Activated CD8-positive, alpha-beta memory T cell treated with anti-CD3 and anti-CD28 coated beads for 36 hours (primary cell): ENCODE measurements at regions not wholly inside any gene's neighbourhood (a gene's known extent, or its start where the extent isn't known, plus 50 kb on each side); places are given as distances from the start of the nearest gene placed in this dataset.
"Not testable (repeated sequence)": the region's sequence is repeated elsewhere in the genome, so short reads cannot be mapped to it uniquely, and the experiment has no call there.

Experiments used
- CTCF ChIA-PET: fragments of 350-600 bp; sonication (Branson Sonifier 250); formaldehyde crosslinking; loops from one replicate; lab custom pipeline; 2021; ENCODE audit warnings: antibody characterized with exemption; lab: Charles Lee
- POLR2A ChIA-PET: fragments of 350-600 bp; sonication (Branson Sonifier 250); formaldehyde crosslinking; loops from one replicate; lab custom pipeline; 2021; ENCODE audit warnings: antibody characterized with exemption; lab: Charles Lee

DNA sequence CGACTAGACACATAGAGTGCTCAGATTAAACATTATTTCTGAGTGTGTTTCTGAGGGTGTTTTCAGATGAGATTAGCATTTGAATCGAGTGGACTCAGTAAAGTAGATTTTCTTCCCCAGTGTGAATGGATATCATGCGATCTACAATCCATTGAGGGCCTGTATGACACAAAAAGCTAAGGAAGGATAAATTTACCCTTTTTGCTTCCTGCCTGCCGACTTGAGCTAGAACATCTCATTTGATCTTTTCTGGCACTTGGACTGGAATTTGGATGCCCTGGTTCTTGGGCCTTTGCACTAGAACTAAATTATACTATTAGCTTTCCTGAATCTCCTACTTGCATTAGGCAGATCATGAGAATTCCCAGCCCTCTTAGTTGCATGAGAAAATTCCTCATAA, 675.8 kb downstream of the DOK5 start:
- CTCF ChIA-PET, result no interaction called here
- POLR2A ChIA-PET, result no interaction called here

DNA sequence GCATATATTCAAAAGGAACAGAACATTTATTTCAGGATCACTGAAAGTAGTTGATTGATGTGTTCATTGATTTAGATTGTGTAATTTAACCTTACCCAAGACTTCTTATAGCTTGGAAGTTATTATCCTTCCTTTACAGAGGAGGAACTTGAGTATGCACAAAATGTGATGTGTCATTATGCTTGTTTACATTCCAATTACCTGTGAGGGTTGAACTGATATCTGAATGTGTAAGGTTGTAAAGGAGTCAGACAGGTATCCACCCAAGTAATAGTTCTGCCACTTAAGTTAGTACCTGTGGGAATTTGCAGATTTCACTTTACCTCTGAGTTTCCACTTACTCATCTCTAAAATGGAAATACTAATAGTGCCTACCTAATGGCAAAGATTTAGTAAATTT, 668.2 kb downstream of the DOK5 start:
- CTCF ChIA-PET, result no interaction called here

DNA sequence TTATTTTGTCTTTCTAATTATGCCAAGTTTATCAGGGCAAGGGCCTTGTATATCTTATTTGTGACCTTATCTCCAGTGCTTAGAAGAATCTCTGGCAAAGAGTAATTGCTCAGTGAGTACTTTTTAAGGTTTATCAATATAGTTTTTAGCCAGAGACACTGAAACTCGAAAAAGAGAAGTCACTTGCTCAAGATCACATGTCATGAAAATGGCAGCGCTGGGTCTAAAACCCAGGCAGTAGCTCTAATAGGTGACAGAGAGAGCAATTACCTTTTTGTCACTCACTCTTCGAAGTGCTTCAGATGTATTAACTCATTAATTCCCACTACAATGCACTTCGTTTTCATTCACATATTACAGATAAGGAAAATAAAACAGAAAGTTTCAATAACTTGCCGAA, 667.5 kb downstream of the DOK5 start:
- ChIA-PET POLR2A (no interaction called here), CTCF (no interaction called here)

More for the DNA sequence above, 668.2 kb downstream of the DOK5 start:
- POLR2A ChIA-PET, result no interaction called here

DNA sequence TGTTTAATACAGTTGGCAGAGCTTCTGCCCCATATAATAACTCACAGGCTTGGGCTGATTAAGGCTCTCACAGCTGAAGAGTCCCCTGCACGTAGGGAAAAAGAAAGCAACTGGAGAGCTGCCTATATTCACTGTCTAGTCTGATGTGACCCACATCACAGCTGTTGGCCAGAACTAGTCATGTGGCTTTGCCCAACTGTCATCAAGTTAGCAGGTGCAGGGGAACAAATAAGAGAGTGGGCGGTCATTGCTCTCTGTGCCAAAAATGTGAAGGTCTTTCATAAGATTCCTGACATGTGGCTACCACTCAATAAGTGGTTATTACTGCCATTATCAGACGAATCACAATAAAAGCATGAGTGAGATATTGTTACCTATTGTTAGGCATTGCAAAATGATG, 665.2 kb downstream of the DOK5 start:
- POLR2A ChIA-PET, result no interaction called here
- CTCF ChIA-PET, result no interaction called here

DNA sequence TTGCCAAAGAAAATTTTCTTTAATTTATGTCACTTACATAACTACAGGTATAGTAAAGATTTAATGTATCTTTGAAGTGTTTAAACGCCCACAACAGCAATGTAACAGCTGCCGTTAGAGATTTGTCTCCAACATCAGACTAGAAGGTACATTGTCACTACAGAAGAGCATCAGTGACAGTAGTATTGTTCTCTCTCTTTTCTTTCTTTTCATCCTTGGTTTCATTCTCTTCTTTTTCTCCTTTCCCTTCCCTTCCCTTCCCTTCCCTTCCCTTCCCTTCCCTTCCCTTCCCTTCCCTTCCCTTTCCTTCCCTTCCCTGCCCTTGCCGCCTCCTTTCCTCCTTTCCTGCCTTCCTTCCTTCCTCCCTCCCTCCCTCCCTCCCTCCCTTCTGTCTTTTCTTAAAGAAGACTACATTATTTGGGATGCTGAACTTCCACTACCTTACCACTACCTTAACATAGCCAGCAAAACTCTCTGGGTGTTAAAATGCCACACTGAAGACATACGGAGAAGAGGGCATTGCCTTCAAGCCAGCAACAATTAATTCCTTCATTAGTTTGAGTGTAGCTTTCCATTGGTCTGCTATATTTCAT, 663.9 kb downstream of the DOK5 start:
- POLR2A ChIA-PET, result no interaction called here
- CTCF ChIA-PET, result no interaction called here

DNA sequence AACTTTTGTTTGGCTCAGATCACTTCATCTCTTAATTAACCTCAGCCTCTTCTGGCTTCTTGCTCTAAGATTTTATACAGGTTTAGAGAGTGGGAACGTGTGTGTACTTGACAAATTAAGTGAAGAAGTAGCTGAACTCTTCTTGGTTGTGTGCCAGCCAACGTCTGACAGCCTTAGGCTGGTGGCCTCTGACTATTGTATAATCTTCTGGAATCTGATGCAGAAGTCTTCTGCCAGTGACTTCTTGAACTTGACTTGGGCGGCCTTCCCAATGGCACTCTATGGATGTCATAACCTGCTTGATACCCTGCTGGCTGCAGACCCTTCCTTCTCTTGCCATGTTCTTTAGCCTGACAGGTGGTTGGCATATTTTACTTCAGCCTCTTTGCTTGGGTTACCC, 660.5 kb downstream of the DOK5 start:
- ChIA-PET CTCF (no interaction called here), POLR2A (no interaction called here)

DNA sequence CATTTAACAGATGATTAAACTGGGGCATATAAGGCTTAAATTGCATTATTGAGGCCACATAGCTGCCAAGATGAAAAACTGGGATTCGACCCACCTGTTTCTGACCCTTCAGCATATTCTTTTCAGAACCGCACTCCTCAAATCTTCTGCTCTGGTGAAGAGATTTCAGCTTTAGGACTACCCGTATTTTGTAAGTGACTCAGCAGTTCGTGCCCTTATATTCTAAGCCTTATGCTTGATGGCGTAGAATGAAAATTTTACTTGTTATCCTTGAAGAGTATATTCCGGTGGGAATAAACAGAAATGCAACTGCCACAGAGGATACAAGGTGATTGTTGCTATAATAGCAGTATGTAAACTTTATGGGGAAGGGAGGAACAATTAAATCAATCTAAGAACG, 657.1 kb downstream of the DOK5 start:
- ChIA-PET POLR2A (no interaction called here), CTCF (no interaction called here)

DNA sequence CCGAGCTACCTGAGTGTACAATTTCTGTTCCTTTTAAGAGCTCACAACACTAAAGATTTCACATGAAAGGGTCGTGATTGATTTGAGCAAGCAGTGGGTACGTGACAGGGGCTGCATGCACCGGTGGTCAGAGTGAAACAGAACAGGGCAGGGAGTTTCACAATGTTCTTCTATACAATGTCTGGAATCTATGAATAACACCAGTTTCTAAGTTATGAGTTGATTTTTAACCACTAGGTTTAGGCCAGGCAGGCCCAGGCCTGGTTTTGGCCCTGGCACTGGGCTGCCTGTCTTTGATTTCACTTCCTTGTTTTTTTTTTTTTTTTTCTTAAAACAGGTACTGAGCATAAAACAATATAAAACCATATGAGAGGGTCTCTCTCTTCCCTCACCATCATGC, 642.2 kb downstream of the DOK5 start:
- CTCF ChIA-PET, POLR2A ChIA-PET: not testable (repeated sequence)

DNA sequence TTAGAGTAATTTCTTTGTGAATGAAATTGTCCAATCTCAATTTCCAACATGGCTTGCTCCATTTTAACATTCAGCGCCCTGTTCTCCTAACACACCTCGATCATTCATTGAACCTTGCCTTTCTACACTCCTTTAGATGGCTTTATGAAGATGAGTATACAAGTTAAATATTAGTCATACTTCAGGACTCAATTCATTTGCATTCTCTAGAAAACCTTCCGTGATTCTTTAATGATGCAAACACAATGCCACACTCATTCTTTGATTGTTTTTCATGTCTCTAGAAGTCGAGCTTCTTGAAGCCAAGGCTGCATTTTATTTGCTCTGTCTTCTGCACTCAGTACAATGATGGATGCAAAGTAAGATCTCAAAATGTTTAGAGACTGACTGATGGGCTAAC, 641.2 kb downstream of the DOK5 start:
- ChIA-PET POLR2A (no interaction called here), CTCF (no interaction called here)

DNA sequence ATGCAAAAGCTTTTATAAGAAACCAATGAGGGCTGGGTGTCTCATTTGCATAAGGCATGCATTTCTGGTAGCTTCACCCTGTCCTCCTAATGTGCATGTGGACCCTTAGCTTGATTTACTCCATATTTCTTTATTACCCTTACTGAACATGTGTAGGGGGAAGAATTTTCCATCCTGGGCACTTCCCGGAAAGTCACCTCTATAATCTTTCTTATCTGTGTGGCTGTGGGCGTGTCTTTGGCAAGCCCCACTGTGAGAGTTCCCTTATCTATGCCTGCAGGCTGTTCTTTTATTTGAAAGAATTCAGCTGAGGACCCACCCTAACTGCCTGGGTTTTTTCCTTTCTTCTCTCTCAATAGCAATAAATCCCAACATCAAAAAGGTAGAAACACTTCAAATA, 627.8 kb downstream of the DOK5 start:
- CTCF ChIA-PET, result no interaction called here
- POLR2A ChIA-PET, result no interaction called here

DNA sequence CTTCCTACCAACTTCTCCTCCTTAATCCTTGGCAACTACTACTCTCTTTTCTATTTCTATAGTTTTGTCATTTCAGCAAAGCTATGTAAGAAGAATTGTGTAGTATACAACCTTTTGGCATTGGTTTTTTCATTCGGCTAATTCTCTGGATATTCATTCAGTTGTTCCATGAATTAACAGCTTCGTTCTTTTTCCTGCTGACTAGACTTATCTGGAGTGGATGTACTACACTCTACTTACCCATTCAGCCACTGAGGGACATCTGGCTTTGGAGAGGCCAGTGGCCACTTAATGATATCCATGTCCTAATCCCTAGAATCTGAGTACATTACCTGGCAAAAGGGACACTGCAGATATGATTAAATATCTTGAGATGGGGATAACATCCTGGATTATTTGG, 623.9 kb downstream of the DOK5 start:
- CTCF ChIA-PET, result no interaction called here
- POLR2A ChIA-PET, result no interaction called here

DNA sequence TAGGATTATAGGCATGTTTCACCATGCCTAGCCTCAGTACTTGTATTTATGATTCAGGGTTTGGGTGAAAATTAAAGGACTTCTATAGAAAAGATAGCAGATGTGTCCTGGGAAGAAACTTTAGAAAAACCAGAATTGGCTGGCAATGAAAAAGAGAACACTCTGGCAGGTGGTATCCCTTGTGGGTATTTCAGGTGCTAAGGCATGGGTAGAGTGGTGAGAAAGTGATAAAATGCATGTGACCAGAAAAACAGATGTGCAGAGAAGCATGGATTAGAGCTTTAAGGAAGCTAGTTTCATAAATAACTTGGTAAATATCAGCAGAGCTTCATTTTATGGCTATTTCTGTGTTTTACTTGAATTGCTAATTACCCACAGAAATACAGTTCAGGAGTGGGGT, 622.2 kb downstream of the DOK5 start:
- ChIA-PET POLR2A (no interaction called here), CTCF (no interaction called here)

DNA sequence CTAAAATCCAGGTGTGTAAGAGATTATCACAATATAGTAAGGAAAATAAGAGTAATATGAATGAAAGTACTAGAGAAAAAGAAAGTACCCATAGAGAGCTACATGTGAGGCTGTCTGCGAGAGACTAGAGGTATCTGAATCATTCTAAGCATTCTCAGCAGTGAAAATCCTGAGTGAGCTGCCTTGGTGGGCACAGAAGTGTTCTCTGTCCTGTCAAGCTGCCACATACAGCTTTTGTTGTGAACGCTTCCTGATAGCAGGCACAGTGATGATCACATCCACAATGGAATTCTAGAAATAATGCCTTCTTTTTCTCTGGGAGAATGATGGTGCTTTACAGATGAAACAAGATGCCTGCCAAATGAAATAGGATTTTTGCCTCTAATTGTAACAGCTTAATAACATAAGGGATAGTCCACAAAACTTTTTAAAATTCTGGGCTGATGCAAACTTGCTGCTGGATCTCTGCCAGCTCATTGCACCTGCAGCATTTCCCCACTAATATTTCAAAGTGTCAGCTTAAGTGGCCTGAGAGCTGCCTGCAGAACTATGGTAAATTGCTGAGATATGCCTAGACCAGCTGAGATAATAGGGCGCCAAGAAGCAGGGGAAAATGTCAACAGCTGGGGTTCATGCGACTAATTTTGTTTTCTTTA, 620.5 kb downstream of the DOK5 start:
- ChIA-PET POLR2A (no interaction called here), CTCF (no interaction called here)

DNA sequence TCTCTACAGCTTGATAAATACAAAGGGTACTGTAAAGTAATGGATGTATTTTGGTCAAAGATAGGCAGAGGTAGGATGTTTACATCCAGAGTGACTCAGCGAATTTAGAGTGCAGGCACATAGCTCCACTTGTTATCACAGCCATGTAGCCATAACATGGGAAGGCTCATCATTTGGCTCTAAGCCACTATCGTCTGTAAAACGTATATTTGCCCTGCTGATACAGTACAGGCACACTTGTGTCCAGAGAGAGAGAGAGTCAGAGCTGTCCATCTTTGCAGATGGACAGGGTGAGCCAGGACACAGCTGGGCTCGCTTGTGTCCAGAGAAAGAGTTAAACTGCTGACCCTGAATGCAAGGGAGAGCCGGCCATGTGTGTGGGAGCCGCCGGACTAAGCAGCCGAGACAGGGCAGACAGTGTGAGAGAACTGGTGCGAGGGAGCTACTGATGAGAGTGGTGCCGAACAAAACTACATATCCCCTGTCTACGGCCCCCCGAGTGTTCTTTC, 619.0 kb downstream of the DOK5 start:
- ChIA-PET POLR2A (no interaction called here), CTCF (no interaction called here)

DNA sequence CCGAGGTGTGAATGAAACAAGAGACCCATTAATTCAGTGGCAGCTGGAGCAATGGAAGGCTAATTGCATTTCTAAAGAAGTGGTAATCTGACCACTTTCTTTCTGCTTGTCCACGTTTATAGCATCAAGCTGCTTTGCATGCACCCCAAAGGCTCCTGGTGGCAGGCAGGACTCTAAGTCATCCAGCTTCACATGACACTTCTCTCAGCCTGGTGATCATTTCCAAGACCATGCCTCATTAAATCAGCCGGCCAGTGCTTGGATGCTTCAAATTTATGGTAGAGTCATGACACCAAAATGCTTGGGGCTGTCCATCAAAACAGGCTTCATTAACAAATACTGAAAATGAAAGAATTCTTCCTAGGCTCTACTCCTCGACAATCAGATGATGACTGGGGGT, 614.9 kb downstream of the DOK5 start:
- ChIA-PET CTCF (no interaction called here), POLR2A (no interaction called here)

DNA sequence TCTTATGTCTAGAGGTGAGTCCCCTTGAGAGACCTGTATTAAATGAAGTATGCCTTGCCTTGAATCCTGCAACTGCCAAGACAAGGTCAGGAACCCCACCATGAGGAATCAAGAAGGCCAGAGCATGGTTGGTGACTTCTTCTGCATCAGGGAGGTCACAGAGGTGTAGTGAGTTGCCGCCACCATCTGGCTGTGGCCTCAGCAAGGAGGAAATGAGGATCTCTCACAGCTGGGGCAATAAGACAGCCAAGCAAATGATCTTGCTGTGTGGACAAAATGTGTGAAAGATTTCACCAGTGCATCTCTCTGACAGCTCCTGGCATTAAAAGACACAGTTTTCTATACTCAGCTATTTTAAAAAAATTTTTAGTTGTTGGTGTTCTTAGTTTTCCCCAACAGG, 611.0 kb downstream of the DOK5 start:
- POLR2A ChIA-PET, result no interaction called here
- CTCF ChIA-PET, result no interaction called here

DNA sequence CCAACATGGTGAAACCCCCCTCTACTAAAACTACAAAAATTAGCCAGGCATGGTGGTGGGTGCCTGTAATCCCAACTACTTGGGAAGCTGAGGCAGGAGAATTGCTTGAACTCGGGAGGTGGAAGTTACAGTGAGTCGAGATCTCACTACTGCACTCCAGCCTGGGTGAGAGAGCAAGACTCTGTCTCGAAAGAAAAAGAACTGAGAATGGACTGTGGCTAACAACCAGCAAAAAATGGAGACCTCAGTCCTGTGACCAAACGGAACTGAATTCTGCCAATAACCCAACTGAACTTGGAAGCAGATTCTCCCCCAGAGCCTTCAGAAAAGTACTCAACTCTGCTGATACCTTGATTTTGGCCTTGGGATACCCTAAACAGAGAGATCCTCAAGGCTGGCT, 604.5 kb downstream of the DOK5 start:
- POLR2A ChIA-PET, result no interaction called here
- CTCF ChIA-PET, result no interaction called here

DNA sequence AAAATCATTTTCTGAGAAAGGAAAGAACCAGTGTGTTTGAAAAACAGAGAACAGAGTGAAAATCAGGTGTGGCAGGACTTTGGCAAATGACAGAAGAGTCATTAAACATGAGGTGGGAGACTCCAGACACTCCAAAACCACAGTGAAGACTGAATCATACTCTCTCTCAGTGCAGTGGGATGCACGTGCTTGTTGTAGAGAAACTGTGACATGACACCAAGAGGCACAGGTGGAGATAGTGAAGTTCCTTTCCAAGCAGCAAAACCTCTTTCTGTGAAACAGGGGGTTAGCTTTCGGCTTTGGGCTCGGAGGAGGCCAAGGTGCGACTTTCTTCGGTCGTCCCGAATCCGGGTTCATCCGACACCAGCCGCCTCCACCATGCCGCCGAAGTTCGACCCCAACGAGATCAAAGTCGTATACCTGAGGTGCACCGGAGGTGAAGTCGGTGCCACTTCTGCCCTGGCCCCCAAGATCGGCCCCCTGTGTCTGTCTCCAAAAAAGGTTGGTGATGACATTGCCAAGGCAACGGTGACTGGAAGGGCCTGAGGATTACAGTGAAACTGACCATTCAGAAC, 599.0 kb downstream of the DOK5 start:
- POLR2A ChIA-PET, CTCF ChIA-PET: not testable (repeated sequence)

DNA sequence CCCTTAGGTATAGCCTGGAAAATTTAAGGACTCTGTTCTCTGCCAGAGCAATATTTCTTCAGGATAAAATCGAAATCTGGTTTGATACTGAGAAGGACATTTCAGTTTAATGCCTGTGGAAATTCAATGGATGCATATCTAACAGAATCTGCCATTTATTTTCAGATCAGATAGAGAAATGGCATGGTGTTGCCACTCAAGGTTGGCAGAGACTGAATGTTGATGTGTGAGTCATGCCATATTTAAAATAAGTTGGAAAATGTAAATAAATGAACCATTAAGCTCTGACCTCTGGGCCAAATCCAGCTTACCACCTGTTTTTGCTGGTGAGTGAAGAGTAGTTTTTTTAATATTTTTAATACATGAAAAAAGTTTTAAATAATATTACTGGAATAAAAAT, 594.6 kb downstream of the DOK5 start:
- ChIA-PET POLR2A (no interaction called here), CTCF (no interaction called here)

DNA sequence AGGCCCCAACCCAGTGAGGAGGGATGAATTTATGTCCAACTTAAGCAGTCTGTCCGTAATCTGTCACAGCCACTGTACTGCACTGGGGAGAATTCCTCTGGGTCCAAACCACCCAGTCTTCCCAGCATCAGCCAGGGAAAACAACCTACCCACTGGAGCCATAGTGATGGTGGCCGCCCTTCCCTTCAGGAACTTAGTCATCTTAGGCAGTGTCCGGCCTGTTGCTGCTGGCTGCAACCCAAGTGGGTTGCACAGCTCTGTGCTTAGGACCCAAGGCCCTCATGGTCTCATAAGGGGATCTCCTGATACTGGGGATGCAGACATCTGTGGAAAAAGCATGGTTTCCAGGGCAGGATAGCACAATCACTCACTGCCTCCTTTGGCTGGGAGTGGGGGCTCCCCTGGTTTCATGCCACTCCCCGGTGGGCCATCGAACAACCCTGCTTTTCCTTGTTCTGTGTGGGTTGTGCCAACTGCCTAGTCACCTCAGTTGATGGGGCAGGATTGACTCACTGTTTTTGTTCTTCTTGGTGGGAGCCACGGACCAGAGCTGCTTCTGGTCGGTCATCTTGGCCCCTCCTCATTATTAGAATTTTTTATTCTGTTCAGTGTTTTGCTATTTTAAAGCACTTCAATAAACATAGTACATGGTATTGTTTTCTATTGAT, 591.9 kb downstream of the DOK5 start:
- POLR2A ChIA-PET, result no interaction called here

DNA sequence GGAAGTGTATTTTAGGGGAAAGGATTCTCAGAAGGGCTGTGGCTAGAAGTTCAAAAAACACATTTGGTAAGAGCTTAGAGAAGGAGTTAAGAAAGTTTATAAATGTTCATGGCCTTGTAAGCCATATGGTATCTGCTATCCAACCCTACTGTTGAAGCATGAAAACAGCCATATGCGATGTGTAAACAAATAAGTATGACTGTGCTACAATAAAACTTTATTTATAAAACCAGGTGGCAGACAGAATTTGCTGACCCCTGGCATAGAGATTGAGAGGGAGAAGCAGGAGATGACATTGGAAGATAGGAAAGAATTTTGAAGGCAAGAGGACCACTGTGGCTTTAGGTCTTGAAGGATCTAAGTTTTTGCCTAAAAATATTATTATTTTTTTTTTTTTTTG, 583.5 kb downstream of the DOK5 start:
- ChIA-PET POLR2A (no interaction called here), CTCF (no interaction called here)

More for the DNA sequence above, 591.9 kb downstream of the DOK5 start:
- CTCF ChIA-PET, result no interaction called here
